Activated naive CD4-positive, alpha-beta T cell treated with anti-CD3 and anti-CD28 coated beads, Interleukin-2, amount 50 U/mL, for 72 hours (primary cell): ENCODE measurements at regions not wholly inside any gene's neighbourhood (a gene's known extent, or its start where the extent isn't known, plus 50 kb on each side); places are given as distances from the start of the nearest gene placed in this dataset.

Source experiments
- ATAC-seq, 2 donors: fragments of 150-1000 bp; cut with Tn5 transposase; 2 replicates each; pipeline ENCODE4 v1.10.0; 2021; ENCODE audit warnings: mild to moderate bottlenecking in 2 of 2, moderate library complexity in 2 of 2
- DNase-seq, 2 donors: peaks; one replicate each; pipeline ENCODE4 v3.0.0; 2021 to 2022; ENCODE audit warnings: low spot score in 2 of 2
- H3K27ac Mint-ChIP-seq, 2 donors: one replicate each; pipeline ENCODE4 v1.8.0; 2022; ENCODE audit warnings: mild to moderate bottlenecking in 2 of 2, mixed read lengths in 2 of 2
- H3K36me3 Mint-ChIP-seq, 2 donors: one replicate each; pipeline ENCODE4 v1.8.0; 2022; ENCODE audit warnings: mixed read lengths in 2 of 2
- H3K9me3 Mint-ChIP-seq, 2 donors: one replicate each; pipeline ENCODE4 v1.8.0; 2022; ENCODE audit warnings: mixed read lengths in 2 of 2

DNA sequence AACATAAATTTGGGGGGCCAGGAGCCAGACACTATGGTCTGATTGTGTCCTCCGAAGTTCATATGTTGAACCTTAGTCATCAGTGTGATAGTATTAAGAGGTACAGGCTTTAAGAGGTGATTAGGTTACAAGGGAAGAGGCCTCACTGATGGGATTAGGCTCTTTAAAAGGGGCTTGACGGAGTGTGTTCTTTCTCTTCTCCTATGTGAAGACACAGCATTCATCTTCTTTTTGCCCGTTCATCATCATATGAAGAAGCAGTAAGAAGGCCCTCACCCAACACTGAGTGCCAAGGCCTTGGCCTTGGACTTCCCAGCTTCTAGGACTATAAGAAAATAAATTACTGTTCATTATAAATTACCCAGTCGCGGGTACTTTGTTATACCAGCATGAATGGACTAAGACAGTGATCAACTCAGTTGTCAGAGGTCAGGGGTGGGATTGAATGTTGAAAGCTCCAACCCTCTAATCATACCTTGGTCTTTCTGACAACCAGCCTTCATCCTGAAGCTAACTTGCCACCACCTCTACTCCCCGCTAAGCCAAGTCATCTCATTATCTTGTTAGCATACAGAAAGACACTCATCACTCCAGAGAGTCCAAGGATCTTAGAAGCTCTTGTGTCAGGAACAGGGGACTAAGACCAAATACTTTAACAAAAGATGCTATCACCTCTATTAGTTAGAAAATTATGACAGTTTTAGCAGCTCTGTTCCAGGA lies 543.4 kb upstream of the DIPK2B start:
- Mint-ChIP-seq H3K36me3 (peaks cover 5 to 12% of the 10 kb centered on the region in 2 donors), H3K27ac (no peak overlapping the region), H3K9me3 (no peaks in the 10 kb centered on the region)
- DNase-seq (no peak), ATAC-seq (no peak)

DNA sequence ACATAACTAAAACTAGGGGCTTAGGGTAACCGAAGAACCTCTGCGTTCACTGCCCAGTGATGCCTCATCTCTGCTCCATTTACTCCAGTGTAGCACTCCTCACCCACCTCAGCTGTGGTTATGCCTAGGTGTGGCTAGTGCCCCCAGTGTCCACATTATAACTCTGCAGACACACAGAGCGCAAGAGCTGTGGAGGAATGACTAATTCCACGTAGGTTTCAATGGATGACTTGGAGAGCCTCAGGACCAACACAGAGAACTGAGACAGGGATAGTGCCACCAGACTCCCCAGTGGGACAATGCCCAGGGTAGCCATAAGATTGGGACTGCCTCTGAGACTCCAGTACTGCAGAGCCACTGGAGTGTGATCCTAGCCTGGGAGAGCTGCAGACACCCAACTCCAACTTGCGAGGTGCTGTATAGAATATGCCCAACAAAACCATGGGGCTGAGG lies 542.4 kb upstream of the DIPK2B start:
- DNase-seq (no peak), ATAC-seq (peak; percentile 62 to 74)
- no peak overlapping the region for H3K27ac Mint-ChIP-seq

DNA sequence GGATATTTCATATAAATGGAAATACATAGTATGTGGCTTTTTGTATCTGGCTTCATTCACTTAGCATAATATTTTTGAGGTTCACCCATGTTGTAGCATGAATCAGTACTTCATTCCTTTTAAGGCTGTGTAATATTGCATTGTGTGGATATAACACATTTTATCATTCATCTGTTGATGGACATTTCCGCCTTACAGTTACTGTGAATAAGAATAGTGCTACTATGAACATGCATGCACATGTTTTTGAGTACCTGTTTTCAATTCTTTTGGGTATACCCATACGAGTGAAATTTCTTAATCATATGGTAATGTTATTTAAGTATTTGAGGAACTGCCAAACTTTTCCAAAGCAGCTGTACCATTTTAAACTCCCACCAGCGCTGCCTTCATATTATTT lies 539.6 kb upstream of the DIPK2B start:
- H3K9me3 Mint-ChIP-seq = no peaks in the 10 kb centered on the region
- DNase-seq = no peak
- no peak overlapping the region for H3K27ac Mint-ChIP-seq
- H3K36me3 Mint-ChIP-seq = peaks cover 0 to under 1% of the 10 kb centered on the region in 2 donors
- no peak for ATAC-seq

More for the DNA sequence above, 542.4 kb upstream of the DIPK2B start:
- H3K36me3 Mint-ChIP-seq = peaks cover 5 to 12% of the 10 kb centered on the region in 2 donors
- H3K9me3 Mint-ChIP-seq = no peaks in the 10 kb centered on the region

DNA sequence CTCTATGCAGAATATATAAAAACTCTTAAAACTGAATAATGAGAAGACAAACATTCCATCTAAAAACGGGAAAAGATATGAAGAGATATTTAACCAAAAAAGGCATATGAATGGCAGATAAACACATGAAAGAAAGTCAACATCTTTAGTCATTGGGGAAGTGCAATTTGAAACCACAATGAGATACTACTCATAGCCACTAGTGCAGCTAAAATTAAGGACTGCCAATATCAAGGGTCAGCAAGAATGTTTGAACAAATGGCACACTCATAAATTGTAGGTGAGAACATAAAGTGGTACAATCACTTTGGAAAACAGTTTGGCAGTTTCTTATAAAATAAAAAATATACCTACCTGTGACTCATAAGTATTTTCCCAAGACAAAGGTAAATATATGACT lies 534.9 kb upstream of the DIPK2B start:
- peaks cover 0 to 9% of the 10 kb centered on the region in 2 donors for H3K36me3 Mint-ChIP-seq

DNA sequence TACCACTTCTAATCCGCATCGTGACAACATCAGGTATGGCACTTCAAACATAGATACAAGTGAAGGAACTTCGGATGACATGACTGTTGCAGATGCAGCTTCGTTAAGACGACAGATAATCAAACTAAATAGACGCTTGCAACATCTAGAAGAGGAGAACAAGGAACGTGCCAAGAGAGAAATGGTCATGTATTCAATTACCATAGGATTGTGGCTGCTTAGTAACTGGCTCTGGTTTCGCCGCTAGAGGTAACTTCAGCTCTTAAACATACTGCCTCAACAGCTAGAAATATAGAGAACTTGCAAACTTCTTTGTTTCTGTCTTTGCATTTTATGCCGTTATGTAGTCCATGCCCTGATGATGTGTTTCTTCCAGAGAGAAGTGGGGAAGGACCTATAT lies 530.8 kb upstream of the DIPK2B start:
- H3K36me3 Mint-ChIP-seq = peaks cover 0 to 9% of the 10 kb centered on the region in 2 donors
- ATAC-seq (no peak), DNase-seq (no peak)
- H3K9me3 Mint-ChIP-seq = peaks cover 0 to 8% of the 10 kb centered on the region in 2 donors
- no peak overlapping the region for H3K27ac Mint-ChIP-seq

More for the DNA sequence above, 534.9 kb upstream of the DIPK2B start:
- DNase-seq (no peak), ATAC-seq (no peak)
- Mint-ChIP-seq H3K9me3 (peaks cover 0 to 8% of the 10 kb centered on the region in 2 donors), H3K27ac (no peak overlapping the region)

DNA sequence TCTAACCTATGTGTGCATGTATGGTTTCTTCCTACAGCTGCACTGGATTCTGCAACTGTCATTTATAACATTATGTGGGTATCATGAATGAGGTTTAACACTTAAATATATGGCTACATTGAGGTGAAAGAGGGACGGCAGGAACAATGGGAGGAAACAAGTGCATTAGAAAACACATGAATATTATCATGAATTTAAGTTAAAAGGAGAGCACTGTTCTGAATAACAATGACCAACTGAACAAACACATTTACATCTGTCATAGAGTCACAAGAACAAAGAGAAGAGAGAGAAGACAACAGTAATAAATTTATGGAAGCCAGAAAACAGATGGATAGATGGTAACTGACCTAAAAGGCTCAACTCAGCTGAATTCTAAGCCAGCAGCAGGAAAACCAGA lies 527.1 kb upstream of the DIPK2B start:
- Mint-ChIP-seq H3K36me3 (no peaks in the 10 kb centered on the region), H3K9me3 (no peaks in the 10 kb centered on the region), H3K27ac (no peak overlapping the region)
- ATAC-seq (no peak), DNase-seq (no peak)

DNA sequence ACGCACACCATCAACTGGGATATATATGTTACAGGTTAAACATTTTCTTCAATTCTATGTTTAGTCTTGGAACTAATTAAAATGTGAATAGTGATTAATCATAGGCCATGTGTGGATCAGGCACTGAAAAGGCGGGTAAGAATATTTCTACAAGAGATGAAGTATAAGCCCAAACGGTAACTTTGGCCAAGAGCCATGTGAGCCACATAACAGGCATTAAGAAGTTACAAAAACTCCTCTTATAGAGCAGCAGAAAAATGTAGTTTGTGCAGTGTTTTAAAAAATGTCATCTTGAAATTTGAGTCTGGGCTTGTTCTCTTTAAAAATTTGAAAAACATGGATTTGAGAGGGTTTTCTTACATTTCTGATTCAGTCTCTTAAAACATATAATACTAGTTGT lies 521.8 kb upstream of the DIPK2B start:
- Mint-ChIP-seq H3K9me3 (no peaks in the 10 kb centered on the region), H3K27ac (no peak overlapping the region), H3K36me3 (no peaks in the 10 kb centered on the region)
- no peak for ATAC-seq
- DNase-seq = no peak

DNA sequence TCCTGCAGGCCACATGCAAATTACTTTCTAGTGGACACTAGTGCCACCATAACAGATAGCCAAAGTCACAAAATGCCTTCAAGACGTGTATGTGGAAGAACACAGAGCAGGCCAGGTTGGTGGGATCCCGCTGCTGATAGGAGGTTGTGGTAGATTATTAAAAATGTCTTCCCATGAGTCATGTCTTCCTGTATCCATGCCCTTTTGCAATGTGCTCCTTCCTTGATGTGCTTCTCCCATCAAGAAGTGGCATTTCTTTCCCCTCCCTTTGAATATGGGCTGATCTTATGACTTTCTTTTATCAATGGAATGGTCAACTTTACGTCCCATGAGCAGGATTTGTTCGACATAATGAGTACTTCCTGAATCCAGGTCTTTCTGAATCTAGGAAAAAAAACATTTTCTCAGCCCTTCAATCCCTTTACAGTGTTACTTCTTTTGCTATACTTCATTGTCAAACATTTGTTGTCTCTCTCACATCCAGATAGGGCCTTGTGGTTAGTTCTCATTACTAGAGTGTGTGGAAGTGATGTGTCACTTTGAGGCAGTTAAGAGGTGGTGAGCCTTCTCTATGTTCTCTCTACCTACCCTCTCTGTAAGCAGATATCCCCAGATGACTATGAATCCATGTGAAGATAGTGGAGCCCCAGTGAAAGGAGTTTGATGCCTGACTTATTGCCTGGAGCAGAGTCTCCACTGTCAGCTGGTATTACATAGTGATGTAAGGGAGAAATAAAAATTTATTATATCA lies 519.2 kb upstream of the DIPK2B start:
- Mint-ChIP-seq H3K27ac (no peak overlapping the region), H3K36me3 (no peaks in the 10 kb centered on the region), H3K9me3 (no peaks in the 10 kb centered on the region)
- peak; percentile 92 to 99 for ATAC-seq
- DNase-seq = no peak

DNA sequence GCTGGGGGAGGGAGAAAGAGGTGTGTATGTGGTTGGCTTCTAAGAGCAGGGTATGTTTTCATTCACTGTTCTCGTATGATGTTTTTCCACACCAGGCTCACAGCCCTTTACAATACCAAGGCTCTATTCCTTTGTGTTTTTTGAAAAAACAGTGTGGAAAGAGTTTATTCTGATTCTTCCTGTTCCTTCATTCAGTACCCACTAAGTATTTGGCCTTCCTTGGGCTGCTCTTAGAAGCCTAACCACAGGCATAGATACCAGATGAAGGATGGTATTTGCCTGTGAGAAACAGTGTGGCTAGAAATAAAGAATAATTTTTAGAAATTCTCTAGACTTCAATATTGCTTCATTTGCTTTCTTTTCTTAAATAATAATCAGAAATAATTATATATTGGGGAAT lies 518.0 kb upstream of the DIPK2B start:
- Mint-ChIP-seq H3K27ac (no peak overlapping the region), H3K36me3 (no peaks in the 10 kb centered on the region), H3K9me3 (no peaks in the 10 kb centered on the region)
- no peak for ATAC-seq
- DNase-seq = no peak

DNA sequence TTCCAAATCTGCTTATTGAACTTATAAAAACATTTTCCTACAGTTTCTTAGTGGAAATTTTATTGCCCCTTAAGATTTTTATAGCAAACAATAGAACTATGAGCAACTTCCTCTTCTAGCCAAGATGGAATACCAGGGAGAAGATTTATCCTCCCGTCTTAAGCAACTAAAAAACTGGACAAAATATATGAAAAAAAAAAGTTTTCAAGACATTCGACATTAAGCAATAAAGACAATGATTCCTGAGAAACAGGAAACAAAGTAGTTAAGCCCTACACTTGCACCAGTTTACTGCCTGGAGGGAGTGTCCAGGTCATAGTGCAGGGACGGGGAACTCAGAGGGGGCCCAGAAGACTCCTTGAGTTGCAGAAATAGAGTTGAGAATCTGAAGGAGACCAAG lies 516.1 kb upstream of the DIPK2B start:
- no peaks in the 10 kb centered on the region for H3K36me3 Mint-ChIP-seq
- ATAC-seq (no peak), DNase-seq (no peak)
- no peaks in the 10 kb centered on the region for H3K9me3 Mint-ChIP-seq
- H3K27ac Mint-ChIP-seq = no peak overlapping the region

DNA sequence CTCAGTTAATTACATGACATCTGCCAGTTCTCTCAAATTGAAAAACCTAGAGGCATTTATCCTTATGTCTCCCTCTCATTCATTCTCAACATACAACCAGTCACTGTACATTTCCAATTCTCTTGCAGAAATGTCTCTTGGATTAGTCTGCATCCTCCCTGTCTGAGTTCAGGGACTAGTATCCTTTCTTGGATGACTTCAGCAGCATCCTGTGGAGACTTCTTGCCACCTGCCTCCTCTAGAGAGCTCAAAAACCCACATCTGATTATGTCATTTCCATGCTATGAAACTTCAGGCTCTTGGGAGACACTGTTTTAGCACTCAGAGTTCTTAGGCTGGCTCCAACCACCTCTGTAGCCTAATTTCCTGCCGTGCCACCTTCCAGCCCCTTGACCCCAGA lies 515.1 kb upstream of the DIPK2B start:
- no peak for ATAC-seq
- DNase-seq = no peak
- Mint-ChIP-seq H3K27ac (no peak overlapping the region), H3K36me3 (no peaks in the 10 kb centered on the region), H3K9me3 (no peaks in the 10 kb centered on the region)

DNA sequence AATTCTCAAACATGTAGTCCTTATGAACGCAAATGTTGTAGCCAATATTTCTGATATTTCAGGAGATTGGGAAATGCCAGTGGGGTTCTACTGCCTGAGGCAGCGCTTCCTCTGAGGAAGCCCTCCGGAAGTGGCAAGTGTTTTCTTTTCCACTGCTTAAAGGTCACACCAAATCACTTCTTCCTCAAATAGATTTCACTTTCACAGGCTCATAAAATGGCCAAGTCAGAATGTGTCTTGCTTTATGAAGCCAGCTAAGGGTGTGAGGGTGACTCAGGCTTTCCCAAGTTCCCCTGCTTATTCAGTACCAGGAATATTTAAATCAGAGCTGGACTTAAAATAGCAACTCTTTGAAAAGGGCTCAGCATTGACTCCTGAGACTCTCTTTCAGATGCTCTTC lies 514.2 kb upstream of the DIPK2B start:
- peak; percentile 20 to 23 for ATAC-seq
- Mint-ChIP-seq H3K27ac (peak overlapping the region in 1 of 2 donors; percentile 23), H3K36me3 (no peaks in the 10 kb centered on the region), H3K9me3 (no peaks in the 10 kb centered on the region)
- DNase-seq = no peak

DNA sequence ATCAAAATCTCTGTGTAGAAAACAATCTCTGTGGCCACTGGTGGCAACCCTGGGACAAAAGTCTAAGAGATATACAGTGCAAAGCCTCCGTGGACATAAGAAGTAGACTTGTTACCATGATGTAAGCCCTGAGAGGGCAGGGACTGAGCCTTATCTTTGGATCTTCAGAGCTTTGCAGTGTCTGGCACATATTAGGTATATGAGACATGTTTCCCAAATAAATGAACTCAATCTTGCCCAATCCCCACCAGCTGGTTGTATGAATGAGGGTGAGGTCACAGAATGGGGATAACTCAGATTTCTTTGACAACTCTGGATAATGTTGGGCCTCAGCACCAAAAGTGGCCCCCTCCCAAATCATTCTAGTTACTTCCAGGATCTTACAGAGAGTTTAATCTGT lies 511.4 kb upstream of the DIPK2B start:
- no peaks in the 10 kb centered on the region for H3K36me3 Mint-ChIP-seq
- DNase-seq = no peak
- no peak overlapping the region for H3K27ac Mint-ChIP-seq
- no peaks in the 10 kb centered on the region for H3K9me3 Mint-ChIP-seq
- ATAC-seq = no peak

DNA sequence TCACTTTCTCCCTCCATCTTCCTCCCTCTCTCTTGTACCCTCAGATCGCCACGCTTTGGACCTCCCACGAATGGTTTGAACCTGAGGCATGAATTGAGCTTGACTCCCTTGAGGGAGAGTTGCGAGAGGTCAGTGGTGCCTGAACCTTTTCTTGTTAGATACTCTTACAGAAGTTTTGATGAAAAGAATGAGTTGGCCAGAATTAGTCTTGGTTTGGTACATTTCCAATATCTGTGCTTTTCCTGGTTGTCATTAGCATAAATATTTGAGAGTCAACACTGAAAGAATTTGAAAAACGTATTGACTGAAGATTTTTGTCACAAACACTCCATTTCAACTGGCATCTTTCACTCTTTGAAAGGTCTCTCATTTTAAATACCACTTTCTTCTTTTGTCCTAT lies 510.6 kb upstream of the DIPK2B start:
- Mint-ChIP-seq H3K9me3 (no peaks in the 10 kb centered on the region), H3K36me3 (no peaks in the 10 kb centered on the region), H3K27ac (peak overlapping the region; percentile 87 to 88)
- DNase-seq (no peak), ATAC-seq (no peak)

DNA sequence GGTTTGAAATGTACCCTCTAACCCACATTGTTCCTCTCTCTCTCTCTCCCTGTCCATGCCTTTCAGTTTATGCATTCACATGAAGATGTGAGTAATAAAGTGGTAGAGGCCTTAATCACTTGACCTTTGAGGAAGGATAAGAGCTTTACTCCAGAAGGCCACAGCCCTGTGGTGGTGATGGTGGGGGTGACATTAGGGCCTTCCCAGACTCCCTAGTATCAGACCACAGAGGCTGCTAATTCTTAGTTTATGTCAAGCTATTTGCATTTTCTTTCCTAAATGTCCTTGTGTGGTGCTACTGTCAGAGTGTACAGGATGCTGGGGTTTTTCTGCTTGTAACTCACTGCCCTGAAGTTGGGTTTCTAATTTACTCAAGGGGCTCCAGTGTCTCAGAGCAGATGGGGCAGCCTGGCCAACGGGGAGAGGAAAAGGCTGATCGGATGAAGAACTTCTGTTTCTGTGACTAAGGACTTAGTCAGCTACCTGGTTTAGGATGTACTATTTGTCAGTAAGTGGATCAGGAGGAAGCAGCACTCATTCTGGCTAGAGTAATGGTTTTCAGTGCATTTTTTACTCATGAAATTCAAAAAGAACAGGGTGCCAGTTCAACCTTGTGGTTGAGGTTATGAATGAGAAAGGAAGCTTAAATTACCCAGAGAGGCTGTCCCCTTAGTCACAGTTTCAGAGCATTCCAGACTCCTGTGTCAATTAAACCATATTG lies 509.6 kb upstream of the DIPK2B start:
- H3K9me3 Mint-ChIP-seq = no peaks in the 10 kb centered on the region
- ATAC-seq = peak; percentile 85 to 89
- peak overlapping the region; percentile 75 to 87 for H3K27ac Mint-ChIP-seq
- DNase-seq = peak; percentile 49 to 71
- no peaks in the 10 kb centered on the region for H3K36me3 Mint-ChIP-seq

DNA sequence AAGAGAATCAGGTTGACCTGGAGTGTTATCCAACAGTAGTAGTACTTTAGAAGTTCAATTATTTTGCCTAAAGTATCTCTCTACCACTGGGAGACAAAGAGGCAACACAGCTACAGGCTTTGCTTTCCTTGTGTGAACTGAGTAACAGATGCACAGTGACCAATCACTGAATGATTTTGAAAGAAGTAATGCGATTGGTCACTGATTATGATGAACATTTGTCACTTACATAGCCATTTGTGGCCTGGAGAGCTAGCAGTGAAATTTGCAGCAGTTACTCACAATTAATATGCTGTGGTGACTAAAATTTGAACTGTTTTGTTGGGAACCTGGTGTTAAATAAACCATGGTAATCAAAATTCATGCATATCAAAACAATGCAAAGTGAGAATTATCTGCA lies 508.7 kb upstream of the DIPK2B start:
- no peaks in the 10 kb centered on the region for H3K9me3 Mint-ChIP-seq
- peak overlapping the region; percentile 75 to 87 for H3K27ac Mint-ChIP-seq
- DNase-seq (no peak), ATAC-seq (no peak)
- no peaks in the 10 kb centered on the region for H3K36me3 Mint-ChIP-seq

DNA sequence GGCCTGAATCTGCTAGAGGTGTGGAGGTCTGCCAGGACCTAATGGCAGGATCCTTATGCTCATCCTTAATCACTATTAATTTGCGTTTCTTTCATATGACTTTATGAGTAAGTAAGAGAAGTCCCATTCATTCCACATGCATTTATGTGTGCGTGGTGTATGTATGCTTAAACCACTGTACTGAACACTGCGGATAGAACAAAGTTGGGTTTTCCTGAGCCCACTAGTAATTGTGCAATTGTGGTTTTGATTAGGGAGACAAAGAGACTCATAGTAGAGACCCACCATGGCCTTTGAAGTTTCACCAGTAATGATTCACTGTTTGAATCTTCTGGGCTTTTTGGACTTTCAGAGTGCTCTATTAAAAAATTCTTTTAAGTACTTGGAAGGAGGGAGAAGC lies 498.5 kb upstream of the DIPK2B start:
- DNase-seq (no peak), ATAC-seq (peak in 1 of 2 donors; percentile 30)
- Mint-ChIP-seq H3K27ac (no peak overlapping the region), H3K9me3 (peaks cover 0 to 11% of the 10 kb centered on the region in 2 donors), H3K36me3 (no peaks in the 10 kb centered on the region)
